Keratinocyte (primary cell): ENCODE measurements at regions not wholly inside any gene's neighbourhood (a gene's known extent, or its start where the extent isn't known, plus 50 kb on each side); places are given as distances from the start of the nearest gene placed in this dataset.

Experiments used
- DNase-seq: peaks from one replicate; pipeline ENCODE4 v3.0.0-alpha.2; 2011; ENCODE audit warnings: low read depth, missing footprints, low spot score
- FAIRE-seq: peaks from 2 replicates; lab custom pipeline; 2011; peaks lifted over from hg19 to GRCh38; lab: Jason Lieb, UNC
- H2AFZ ChIP-seq: 2 replicates; pipeline ENCODE4 v1.6.0; 2012; ENCODE audit warnings: low read length, control low read depth, inconsistent platforms; ENCODE audit not compliant: control insufficient read depth
- H3K27ac ChIP-seq: 2 replicates; pipeline ENCODE4 v1.5.1; 2011; ENCODE audit warnings: low read length; ENCODE audit not compliant: control insufficient read depth, insufficient read depth
- H3K27me3 ChIP-seq: 3 replicates; pipeline ENCODE4 v1.6.0; 2011; ENCODE audit warnings: low read length; ENCODE audit not compliant: control insufficient read depth, insufficient read depth; ENCODE audit errors: extremely low read depth
- H3K36me3 ChIP-seq, 2 experiments: 2 replicates in 1 of 2; 3 replicates in 1 of 2; pipeline ENCODE4 v1.5.1; 2011; ENCODE audit warnings: low read length in 2 of 2, mild to moderate bottlenecking in 1 of 2; ENCODE audit not compliant: control insufficient read depth in 2 of 2, insufficient read depth in 2 of 2; ENCODE audit errors: extremely low read depth in 1 of 2
- H3K4me1 ChIP-seq: 3 replicates; pipeline ENCODE4 v1.5.1; 2011; ENCODE audit warnings: low read length; ENCODE audit not compliant: control insufficient read depth, insufficient read depth; ENCODE audit errors: extremely low read depth
- H3K4me2 ChIP-seq: 3 replicates; pipeline ENCODE4 v1.6.0; 2011; ENCODE audit warnings: low read depth, low read length; ENCODE audit not compliant: control insufficient read depth, insufficient read depth; ENCODE audit errors: extremely low read depth
- H3K4me3 ChIP-seq, 3 experiments: fragments of 200-600 bp in 1 of 3; sonication (generic) in 1 of 3; 2 replicates in 2 of 3; 3 replicates in 1 of 3; pipeline ENCODE4 v1.5.1; 2011 to 2016; ENCODE audit warnings: low read length in 3 of 3, mild to moderate bottlenecking in 3 of 3, control low read depth in 2 of 3, inconsistent platforms in 1 of 3, low read depth in 1 of 3, mixed read lengths in 1 of 3, mixed run types in 1 of 3, moderate library complexity in 1 of 3; ENCODE audit not compliant: control insufficient read depth in 2 of 3, insufficient read depth in 2 of 3; ENCODE audit errors: extremely low read depth in 1 of 3
- H3K79me2 ChIP-seq: 2 replicates; pipeline ENCODE4 v1.6.0; 2012; ENCODE audit warnings: low read length; ENCODE audit not compliant: control insufficient read depth, insufficient read depth
- H3K9ac ChIP-seq: 3 replicates; pipeline ENCODE4 v1.6.0; 2011; ENCODE audit warnings: low read length; ENCODE audit not compliant: control insufficient read depth, insufficient read depth; ENCODE audit errors: extremely low read depth
- H3K9me1 ChIP-seq: 3 replicates; pipeline ENCODE4 v1.6.0; 2011; ENCODE audit warnings: low read length; ENCODE audit not compliant: control insufficient read depth, insufficient read depth; ENCODE audit errors: extremely low read depth
- H3K9me3 ChIP-seq: 2 replicates; pipeline ENCODE4 v1.5.1; 2012; ENCODE audit warnings: low read depth, low read length; ENCODE audit not compliant: control insufficient read depth
- H4K20me1 ChIP-seq: 3 replicates; pipeline ENCODE4 v1.6.0; 2011; ENCODE audit warnings: low read length; ENCODE audit not compliant: control insufficient read depth, insufficient read depth; ENCODE audit errors: extremely low read depth
- EZH2 ChIP-seq: IDR thresholded peaks from one replicate; pipeline ENCODE4 v1.6.1; 2012; ENCODE audit warnings: inconsistent platforms, mild to moderate bottlenecking, low read length, moderate library complexity
- dilution Hi-C: fragments of 300-500 bp; cut with MboI; formaldehyde crosslinking; loops from one replicate; pipeline ENCODE4 v1.7.0; 2020; ENCODE audit warnings: low sequenced_read_pairs; ENCODE audit not compliant: extremely low pct_ligation_motif_present
- TF ChIP-seq, protein P1 (sequence below), 3 experiments: IDR thresholded peaks in 1 of 3; conservative IDR thresholded peaks in 1 of 3; optimal IDR thresholded peaks in 1 of 3; 2 replicates in 2 of 3; 3 replicates in 1 of 3; pipeline versions ENCODE3 to v1.5.1; 2011; ENCODE audit warnings: low read length in 3 of 3, mild to moderate bottlenecking in 3 of 3, moderate library complexity in 2 of 3, control low read depth in 1 of 3, inconsistent platforms in 1 of 3; ENCODE audit not compliant: insufficient read depth in 2 of 3; ENCODE audit errors: extremely low read depth in 1 of 3

DNA sequence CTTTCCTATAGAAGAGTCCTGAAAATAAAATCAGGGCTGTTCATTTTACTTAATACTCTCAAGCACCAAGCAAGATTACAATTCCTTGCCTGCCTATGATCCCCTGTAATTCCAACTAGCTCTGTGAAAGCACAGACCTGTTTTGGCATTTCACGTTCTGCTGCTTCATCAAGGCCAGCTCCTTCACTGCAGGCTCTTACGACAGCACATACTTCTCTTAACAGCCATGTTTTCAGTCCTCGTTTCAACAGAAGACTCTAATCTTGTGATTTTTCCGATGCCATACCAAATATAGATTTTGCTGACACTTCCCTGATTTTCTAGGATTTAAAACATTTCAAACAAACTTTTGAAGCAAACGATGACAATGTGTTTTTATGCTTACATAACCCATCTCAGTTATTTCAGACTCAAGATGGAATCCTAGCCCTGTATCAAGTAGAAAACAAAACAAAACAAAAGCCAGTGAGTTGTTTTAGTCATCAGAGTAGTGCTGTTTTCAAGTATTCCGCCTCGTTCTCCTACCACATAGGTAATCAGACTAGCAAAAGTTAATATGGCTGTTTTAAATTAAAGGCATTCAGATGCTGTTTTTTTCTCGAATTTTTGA, 616.5 kb upstream of the CITED2 start:
- DNase-seq (no peak), FAIRE-seq (peak; percentile 51)
- Histone ChIP-seq H4K20me1 (no peaks in the 10 kb centered on the region), H3K4me2 (no peak overlapping the region), H3K9ac (no peak overlapping the region), H3K27ac (no peak overlapping the region), H3K4me1 (no peaks in the 10 kb centered on the region), H3K79me2 (no peaks in the 10 kb centered on the region), H3K9me1 (no peaks in the 10 kb centered on the region), H2AFZ (no peak overlapping the region), H3K9me3 (no peaks in the 10 kb centered on the region), H3K4me3 (no peak overlapping the region), H3K36me3 (no peaks in the 10 kb centered on the region), H3K27me3 (no peaks in the 10 kb centered on the region)
- TF ChIP-seq EZH2, result no peak
- TF ChIP-seq, protein P1, sequence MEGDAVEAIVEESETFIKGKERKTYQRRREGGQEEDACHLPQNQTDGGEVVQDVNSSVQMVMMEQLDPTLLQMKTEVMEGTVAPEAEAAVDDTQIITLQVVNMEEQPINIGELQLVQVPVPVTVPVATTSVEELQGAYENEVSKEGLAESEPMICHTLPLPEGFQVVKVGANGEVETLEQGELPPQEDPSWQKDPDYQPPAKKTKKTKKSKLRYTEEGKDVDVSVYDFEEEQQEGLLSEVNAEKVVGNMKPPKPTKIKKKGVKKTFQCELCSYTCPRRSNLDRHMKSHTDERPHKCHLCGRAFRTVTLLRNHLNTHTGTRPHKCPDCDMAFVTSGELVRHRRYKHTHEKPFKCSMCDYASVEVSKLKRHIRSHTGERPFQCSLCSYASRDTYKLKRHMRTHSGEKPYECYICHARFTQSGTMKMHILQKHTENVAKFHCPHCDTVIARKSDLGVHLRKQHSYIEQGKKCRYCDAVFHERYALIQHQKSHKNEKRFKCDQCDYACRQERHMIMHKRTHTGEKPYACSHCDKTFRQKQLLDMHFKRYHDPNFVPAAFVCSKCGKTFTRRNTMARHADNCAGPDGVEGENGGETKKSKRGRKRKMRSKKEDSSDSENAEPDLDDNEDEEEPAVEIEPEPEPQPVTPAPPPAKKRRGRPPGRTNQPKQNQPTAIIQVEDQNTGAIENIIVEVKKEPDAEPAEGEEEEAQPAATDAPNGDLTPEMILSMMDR (optimal IDR thresholded peaks at IDR 0.05 in 1 of 3, IDR thresholded peaks at IDR 0.05 in 1 of 3, conservative IDR thresholded peaks at IDR 0.05 in 1 of 3; ENCODE audit: extremely low read depth in 1 of 3, insufficient read depth in 2 of 3, low read length in 3 of 3), result no peak
- dilution Hi-C loops, result no loop called here

DNA sequence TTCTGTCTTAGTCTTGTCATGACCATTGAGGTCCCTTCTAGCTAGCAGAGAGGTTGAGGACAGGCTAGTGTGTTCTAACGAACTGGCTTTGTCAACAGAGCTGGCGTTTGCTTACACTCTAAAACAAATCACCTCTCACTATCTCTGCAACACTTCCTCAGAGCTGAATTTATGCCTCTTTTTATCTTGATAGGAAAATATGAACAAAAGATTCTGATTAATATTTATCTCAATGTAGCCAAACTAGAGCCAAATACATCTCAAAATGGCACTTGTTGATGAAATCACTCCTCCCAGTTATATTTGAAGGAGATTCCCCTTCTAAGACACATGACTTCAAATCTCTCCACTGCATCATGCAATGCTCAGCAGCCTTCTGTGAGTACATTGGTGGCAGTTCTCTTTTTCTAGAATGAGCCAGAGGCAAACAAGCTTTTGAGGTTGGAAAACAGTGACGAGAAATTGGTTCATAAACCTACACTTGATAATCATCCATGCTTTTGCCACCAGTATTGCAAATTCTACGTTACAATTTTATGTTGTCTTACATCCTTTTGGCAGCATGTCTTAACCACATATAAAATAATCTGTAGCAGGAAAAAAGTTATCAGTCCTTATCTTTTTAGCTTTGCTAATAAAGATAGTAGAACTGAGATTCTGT, 615.7 kb upstream of the CITED2 start:
- H3K9me1 ChIP-seq, result no peaks in the 10 kb centered on the region
- no peak overlapping the region for H3K9ac ChIP-seq
- H3K27me3 ChIP-seq, result no peaks in the 10 kb centered on the region
- H3K4me3 ChIP-seq, result no peak overlapping the region
- no peaks in the 10 kb centered on the region for H3K4me1 ChIP-seq
- no peaks in the 10 kb centered on the region for H3K9me3 ChIP-seq
- no peak overlapping the region for H3K27ac ChIP-seq
- TF ChIP-seq, protein P1 (optimal IDR thresholded peaks at IDR 0.05 in 1 of 3, IDR thresholded peaks at IDR 0.05 in 1 of 3, conservative IDR thresholded peaks at IDR 0.05 in 1 of 3; ENCODE audit: extremely low read depth in 1 of 3, insufficient read depth in 2 of 3, low read length in 3 of 3), result no peak
- no peak for TF ChIP-seq EZH2
- no peaks in the 10 kb centered on the region for H4K20me1 ChIP-seq
- DNase-seq (no peak), FAIRE-seq (no peak)
- H3K4me2 ChIP-seq, result no peak overlapping the region
- H2AFZ ChIP-seq, result no peak overlapping the region
- dilution Hi-C loops, result no loop called here
- no peaks in the 10 kb centered on the region for H3K79me2 ChIP-seq
- no peaks in the 10 kb centered on the region for H3K36me3 ChIP-seq
